ENCODE measurements at regions not wholly inside any gene's neighbourhood (a gene's known extent, or its start where the extent isn't known, plus 50 kb on each side); places are given as distances from the start of the nearest gene placed in this dataset.
"Not testable (repeated sequence)": the region's sequence is repeated elsewhere in the genome, so short reads cannot be mapped to it uniquely, and the experiment has no call there.

GRCh38 chr1:204782118-204782700 lies 88.5 kb upstream of the NFASC start:
- DNase-seq, result no peak

GRCh38 chr1:204785023-204785422 lies 85.6 kb upstream of the NFASC start:
- DNase-seq, result not testable (repeated sequence)

- DNase-seq, result no peak
Observed at GRCh38 chr1:204788470-204788869, 82.2 kb upstream of the NFASC start.

GRCh38 chr1:204791453-204792353 lies 79.0 kb upstream of the NFASC start:
- DNase-seq, result peak; percentile 48 to 82 (median 67)

- no peak for DNase-seq
Observed at GRCh38 chr1:204792354-204792692, 78.3 kb upstream of the NFASC start.

GRCh38 chr1:204793259-204793914 lies 77.3 kb upstream of the NFASC start:
- no peak for DNase-seq

- not testable (repeated sequence) for DNase-seq
Observed at GRCh38 chr1:204796886-204797285, 73.8 kb upstream of the NFASC start.

- DNase-seq, result no peak
Observed at GRCh38 chr1:204797401-204797800, 73.3 kb upstream of the NFASC start.

- DNase-seq, result no peak
Observed at GRCh38 chr1:204799630-204800029, 71.0 kb upstream of the NFASC start.

- no peak for DNase-seq
Observed at GRCh38 chr1:204801211-204801610, 69.5 kb upstream of the NFASC start.

GRCh38 chr1:204802401-204803175 lies 68.1 kb upstream of the NFASC start:
- DNase-seq, result peak in 1 of 6 experiments; percentile 14

GRCh38 chr1:204803607-204804006 lies 67.1 kb upstream of the NFASC start:
- DNase-seq, result no peak

- peak; percentile 64 to 97 (median 80) for DNase-seq
Observed at GRCh38 chr1:204806943-204807687, 63.5 kb upstream of the NFASC start.

- DNase-seq, result no peak
Observed at GRCh38 chr1:204809488-204809887, 61.2 kb upstream of the NFASC start.

- DNase-seq, result no peak
Observed at GRCh38 chr1:204812842-204813241, 57.8 kb upstream of the NFASC start.

GRCh38 chr1:204813522-204813921 lies 57.1 kb upstream of the NFASC start:
- no peak for DNase-seq

GRCh38 chr1:204814166-204814884 lies 56.3 kb upstream of the NFASC start:
- DNase-seq, result no peak

- no peak for DNase-seq
Observed at GRCh38 chr1:204817341-204817740, 53.3 kb upstream of the NFASC start.

GRCh38 chr1:204818998-204819397 lies 51.7 kb upstream of the NFASC start:
- DNase-seq, result no peak

GRCh38 chr1:204819495-204819894 lies 51.2 kb upstream of the NFASC start:
- DNase-seq, result no peak
